ENCODE measurements at regions not wholly inside any gene's neighbourhood (a gene's known extent, or its start where the extent isn't known, plus 50 kb on each side); places are given as distances from the start of the nearest gene placed in this dataset.

DNA sequence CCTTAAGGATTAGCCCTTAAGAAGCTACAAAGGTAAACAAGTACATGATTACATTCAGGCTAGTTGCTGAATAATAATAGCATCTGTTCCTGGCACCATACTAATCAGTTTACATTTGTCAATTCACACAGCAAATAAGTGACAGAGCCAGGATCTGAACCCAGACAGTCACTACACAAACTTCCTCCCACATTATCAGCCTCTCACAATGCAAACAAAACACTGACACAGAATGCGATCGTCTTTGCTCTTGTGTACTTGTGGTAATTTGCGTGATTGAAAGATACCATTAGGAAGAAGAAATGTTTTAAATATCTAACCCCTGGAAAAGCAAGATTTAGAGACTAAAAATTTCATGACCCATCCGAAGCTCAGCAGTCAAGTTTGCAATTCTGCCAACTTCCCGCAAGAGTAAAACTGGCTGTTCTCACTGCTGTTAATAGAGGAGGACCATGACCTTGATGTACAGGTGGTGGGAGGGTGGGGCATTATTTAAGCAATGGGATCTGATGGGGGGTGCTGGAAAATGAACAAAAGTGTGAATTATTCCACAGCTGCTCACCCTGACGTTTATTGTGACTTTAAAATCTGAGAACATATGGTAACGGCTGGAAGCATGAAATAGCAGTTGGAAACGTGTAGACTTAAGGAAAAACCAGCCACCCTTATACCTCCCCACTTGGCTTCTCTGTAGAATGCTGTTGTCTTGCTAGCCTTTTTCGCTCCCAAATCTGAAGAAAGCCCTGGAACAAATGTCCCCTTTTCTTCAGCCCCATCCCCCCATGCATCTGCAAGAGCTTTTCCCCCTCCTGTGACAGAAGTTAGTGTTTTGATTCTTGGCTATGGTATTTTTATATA lies 95.3 kb upstream of the ARMC2 start:
- TF ChIP-seq, protein P1, sequence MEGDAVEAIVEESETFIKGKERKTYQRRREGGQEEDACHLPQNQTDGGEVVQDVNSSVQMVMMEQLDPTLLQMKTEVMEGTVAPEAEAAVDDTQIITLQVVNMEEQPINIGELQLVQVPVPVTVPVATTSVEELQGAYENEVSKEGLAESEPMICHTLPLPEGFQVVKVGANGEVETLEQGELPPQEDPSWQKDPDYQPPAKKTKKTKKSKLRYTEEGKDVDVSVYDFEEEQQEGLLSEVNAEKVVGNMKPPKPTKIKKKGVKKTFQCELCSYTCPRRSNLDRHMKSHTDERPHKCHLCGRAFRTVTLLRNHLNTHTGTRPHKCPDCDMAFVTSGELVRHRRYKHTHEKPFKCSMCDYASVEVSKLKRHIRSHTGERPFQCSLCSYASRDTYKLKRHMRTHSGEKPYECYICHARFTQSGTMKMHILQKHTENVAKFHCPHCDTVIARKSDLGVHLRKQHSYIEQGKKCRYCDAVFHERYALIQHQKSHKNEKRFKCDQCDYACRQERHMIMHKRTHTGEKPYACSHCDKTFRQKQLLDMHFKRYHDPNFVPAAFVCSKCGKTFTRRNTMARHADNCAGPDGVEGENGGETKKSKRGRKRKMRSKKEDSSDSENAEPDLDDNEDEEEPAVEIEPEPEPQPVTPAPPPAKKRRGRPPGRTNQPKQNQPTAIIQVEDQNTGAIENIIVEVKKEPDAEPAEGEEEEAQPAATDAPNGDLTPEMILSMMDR (IDR thresholded peaks at IDR 0.05 in 4 of 5, conservative IDR thresholded peaks at IDR 0.05 in 1 of 5): no peak
- TF ChIP-seq POLR2A (IDR thresholded peaks at IDR 0.05): no peak
